WERI-Rb-1 (cell line): ENCODE measurements at regions not wholly inside any gene's neighbourhood (a gene's known extent, or its start where the extent isn't known, plus 50 kb on each side); places are given as distances from the start of the nearest gene placed in this dataset.

Experiments used
- DNase-seq: peaks from one replicate; pipeline ENCODE4 v3.0.0-alpha.2; 2020
- H3K27ac ChIP-seq: fragments of 250-450 bp; sonication (Bioruptor Pico); 2 replicates; pipeline ENCODE4 v1.5.1; 2020; ENCODE audit warnings: mild to moderate bottlenecking, moderate library complexity
- H3K27me3 ChIP-seq: fragments of 250-450 bp; sonication (Bioruptor Pico); 2 replicates; pipeline ENCODE4 v1.5.1; 2021; ENCODE audit warnings: mild to moderate bottlenecking, low read depth, moderate library complexity; ENCODE audit not compliant: insufficient read depth, severe bottlenecking
- H3K36me3 ChIP-seq: fragments of 250-450 bp; sonication (Bioruptor Pico); 2 replicates; pipeline ENCODE4 v1.5.1; 2020; ENCODE audit warnings: mild to moderate bottlenecking, moderate library complexity
- H3K4me3 ChIP-seq: 2 replicates; pipeline ENCODE4 v1.5.1; 2011; ENCODE audit warnings: low read depth, mild to moderate bottlenecking, control low read depth, low read length
- H3K9me3 ChIP-seq: fragments of 250-450 bp; sonication (Bioruptor Pico); 2 replicates; pipeline ENCODE4 v1.5.1; 2021; ENCODE audit warnings: mild to moderate bottlenecking, moderate library complexity; ENCODE audit not compliant: severe bottlenecking
- TF ChIP-seq, protein P1 (sequence below): IDR thresholded peaks from 2 replicates; pipeline ENCODE4 v1.5.1; 2011; ENCODE audit warnings: low read depth, mild to moderate bottlenecking, control low read depth, inconsistent platforms, low read length

DNA sequence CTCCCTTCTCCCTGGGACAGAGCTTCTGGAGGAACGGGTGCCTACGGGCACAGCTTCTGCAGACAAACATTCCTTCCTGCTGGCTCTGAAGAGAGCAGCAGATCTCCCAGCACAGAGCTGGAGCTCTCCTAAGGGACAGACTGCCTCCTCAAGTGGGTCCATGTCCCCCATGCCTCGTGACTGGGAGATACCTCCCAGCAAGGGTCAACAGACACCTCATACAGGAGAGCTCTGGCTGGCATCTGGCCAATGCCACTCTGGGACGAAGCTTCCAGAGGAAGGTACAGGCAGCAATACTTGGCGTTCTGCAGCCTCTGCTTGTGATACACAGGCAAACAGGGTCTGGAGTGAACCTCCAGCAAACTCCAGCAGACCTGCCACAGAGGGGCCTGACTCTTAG, 227.9 kb downstream of the SPATA31D1 start:
- Histone ChIP-seq H3K9me3 (no peaks in the 10 kb centered on the region), H3K27ac (no peak overlapping the region), H3K4me3 (no peak overlapping the region), H3K36me3 (no peaks in the 10 kb centered on the region), H3K27me3 (no peaks in the 10 kb centered on the region)
- TF ChIP-seq, protein P1, sequence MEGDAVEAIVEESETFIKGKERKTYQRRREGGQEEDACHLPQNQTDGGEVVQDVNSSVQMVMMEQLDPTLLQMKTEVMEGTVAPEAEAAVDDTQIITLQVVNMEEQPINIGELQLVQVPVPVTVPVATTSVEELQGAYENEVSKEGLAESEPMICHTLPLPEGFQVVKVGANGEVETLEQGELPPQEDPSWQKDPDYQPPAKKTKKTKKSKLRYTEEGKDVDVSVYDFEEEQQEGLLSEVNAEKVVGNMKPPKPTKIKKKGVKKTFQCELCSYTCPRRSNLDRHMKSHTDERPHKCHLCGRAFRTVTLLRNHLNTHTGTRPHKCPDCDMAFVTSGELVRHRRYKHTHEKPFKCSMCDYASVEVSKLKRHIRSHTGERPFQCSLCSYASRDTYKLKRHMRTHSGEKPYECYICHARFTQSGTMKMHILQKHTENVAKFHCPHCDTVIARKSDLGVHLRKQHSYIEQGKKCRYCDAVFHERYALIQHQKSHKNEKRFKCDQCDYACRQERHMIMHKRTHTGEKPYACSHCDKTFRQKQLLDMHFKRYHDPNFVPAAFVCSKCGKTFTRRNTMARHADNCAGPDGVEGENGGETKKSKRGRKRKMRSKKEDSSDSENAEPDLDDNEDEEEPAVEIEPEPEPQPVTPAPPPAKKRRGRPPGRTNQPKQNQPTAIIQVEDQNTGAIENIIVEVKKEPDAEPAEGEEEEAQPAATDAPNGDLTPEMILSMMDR = no peak
- no peak for DNase-seq

DNA sequence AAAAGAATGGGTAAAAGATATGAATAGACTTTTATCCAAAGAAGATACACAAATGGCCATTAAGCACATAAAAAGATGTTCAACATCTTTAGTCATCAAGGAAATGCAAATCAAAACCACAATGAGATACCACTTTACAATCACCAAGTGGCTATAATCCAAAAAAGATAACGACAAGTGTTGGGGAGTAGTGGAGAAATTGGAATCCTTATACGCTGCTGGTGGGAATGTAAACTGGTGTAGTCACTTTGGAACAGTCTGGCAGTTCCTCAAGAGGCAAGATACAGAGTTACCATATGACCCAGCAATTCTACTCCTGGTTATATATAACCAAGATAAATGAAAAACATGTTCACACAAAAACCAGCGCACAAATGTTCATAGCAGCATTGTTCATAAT, 234.9 kb downstream of the SPATA31D1 start:
- H3K4me3 ChIP-seq = no peak overlapping the region
- H3K9me3 ChIP-seq = no peaks in the 10 kb centered on the region
- no peak overlapping the region for H3K27ac ChIP-seq
- TF ChIP-seq, protein P1 = no peak
- no peaks in the 10 kb centered on the region for H3K36me3 ChIP-seq
- no peak for DNase-seq
- no peaks in the 10 kb centered on the region for H3K27me3 ChIP-seq

DNA sequence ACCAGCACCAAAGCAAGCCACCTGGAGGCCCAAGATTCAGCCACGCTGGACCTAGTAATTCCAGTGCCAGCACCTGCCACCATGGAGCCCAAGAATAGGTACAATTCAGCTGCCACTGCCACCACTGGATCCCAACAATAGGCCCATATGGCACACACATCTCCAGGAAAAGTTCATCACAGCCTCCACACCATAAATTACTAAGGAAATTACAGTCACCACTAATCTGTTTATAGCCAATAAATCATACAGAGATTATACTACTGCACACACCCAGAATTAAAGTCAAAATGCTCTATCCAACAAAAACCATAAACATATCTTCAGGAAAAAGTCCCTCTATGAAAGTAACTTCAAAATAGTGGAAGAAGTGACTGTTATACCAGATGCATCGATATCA, 242.8 kb downstream of the SPATA31D1 start:
- no peak for DNase-seq
- Histone ChIP-seq H3K27ac (no peak overlapping the region), H3K36me3 (no peaks in the 10 kb centered on the region), H3K9me3 (peaks cover 9% of the 10 kb centered on the region), H3K27me3 (no peaks in the 10 kb centered on the region), H3K4me3 (no peak overlapping the region)
- TF ChIP-seq, protein P1 = no peak

DNA sequence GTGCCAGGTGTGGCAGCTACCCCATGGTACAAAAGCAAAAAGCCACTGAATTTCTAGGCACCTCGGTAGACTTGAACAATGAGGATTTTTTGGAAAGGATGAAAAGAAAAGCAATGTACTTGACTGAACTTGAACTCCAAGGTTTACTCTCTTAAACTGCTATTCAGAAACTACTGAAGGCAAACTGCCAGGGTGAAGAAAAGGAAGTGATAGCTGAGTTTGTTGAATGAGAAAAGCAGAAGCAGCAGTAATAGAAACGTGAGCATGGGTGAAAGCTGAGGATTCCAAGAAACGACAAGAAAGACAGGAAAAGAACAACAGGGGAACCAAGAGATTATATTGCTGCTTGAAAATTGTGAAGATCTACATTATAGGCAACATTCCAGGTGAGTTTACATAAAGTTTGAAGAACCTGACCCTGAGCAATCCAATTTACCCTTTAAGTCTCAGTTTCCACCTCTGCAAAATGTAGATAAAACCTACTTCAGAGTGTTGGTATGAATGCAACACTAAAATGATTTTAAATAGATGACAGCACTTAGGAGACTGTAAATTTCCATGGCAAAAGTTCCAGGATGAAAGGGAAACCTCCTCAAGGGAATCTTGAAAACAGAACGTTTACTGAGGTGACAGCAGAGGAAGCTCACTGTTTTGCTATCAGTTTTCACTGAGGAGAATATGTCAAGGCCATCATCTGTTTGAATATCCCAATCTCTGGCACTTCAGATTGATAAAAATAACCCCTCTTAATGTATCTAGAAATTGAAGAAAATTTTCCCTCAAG, 245.8 kb downstream of the SPATA31D1 start:
- TF ChIP-seq, protein P1 = no peak
- no peaks in the 10 kb centered on the region for H3K27me3 ChIP-seq
- no peak overlapping the region for H3K4me3 ChIP-seq
- H3K27ac ChIP-seq = no peak overlapping the region
- DNase-seq = no peak
- H3K36me3 ChIP-seq = no peaks in the 10 kb centered on the region
- H3K9me3 ChIP-seq = peaks cover 9% of the 10 kb centered on the region

DNA sequence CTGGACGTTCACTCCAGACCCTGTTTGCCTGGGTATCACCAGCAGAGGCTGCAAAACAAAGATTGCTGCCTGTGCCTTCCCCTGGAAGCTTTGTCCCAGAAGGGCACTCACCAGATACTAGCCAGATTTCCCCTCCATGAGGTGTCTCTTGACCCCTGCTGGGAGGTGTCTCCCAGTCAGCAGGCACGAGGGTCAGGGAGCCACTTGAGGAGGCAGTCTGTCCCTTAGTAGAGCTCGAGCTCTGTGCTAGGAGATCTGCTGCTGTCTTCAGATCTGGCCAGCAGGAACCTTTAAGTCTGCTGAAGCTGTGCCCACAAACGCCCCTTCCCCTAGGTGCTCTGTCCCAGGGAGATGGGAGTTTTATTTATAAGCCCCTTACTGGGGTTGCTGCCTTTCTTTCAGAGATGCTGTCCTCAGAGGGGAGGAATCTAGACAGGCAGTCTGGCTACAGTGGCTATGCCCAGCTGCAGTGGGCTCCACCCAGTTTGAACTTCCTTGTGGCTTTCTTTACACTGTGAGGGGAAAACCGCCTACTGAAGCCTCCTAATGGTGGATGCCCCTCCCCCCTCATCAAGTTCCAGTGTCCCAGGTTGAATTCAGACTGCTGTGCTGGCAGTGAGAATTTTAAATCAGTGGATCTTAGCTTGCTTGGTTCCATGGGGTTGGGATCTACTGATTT, 253.9 kb downstream of the SPATA31D1 start:
- no peak for DNase-seq
- no peaks in the 10 kb centered on the region for H3K27me3 ChIP-seq
- H3K9me3 ChIP-seq = no peaks in the 10 kb centered on the region
- H3K27ac ChIP-seq = no peak overlapping the region
- H3K36me3 ChIP-seq = no peaks in the 10 kb centered on the region
- no peak overlapping the region for H3K4me3 ChIP-seq
- TF ChIP-seq, protein P1 = no peak

DNA sequence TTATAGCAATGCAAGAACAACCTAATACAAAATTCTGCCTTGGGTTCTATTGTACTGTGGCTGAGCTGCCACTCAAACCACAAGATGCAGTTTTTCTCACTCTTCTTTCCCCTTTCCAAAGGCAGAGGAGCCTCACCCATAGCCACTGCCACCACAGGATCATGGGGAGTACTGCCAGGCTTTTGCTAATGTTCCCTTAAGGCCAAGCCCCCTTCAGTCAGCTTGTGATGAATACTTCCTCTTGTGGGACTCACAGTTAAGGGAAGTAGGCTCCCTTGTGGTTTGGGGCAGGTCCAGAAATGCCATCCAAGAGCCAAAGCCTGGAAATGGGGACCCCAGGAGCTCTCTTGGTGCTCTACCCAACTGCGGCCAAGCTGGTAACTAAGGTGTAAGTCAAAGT, 258.7 kb downstream of the SPATA31D1 start:
- Histone ChIP-seq H3K36me3 (no peaks in the 10 kb centered on the region), H3K27ac (no peak overlapping the region), H3K4me3 (no peak overlapping the region), H3K27me3 (no peaks in the 10 kb centered on the region), H3K9me3 (no peaks in the 10 kb centered on the region)
- TF ChIP-seq, protein P1 = no peak
- no peak for DNase-seq
